Ishikawa (cell line): ENCODE measurements at regions not wholly inside any gene's neighbourhood (a gene's known extent, or its start where the extent isn't known, plus 50 kb on each side); places are given as distances from the start of the nearest gene placed in this dataset.

Experiments used
- CREB1 ChIP-seq: IDR thresholded peaks from 2 replicates; pipeline ENCODE4 v1.6.1; 2012; ENCODE audit warnings: low read depth
- EP300 ChIP-seq: IDR thresholded peaks from 2 replicates; pipeline ENCODE4 v1.6.1; 2012; ENCODE audit warnings: borderline replicate concordance
- FOXM1 ChIP-seq: IDR thresholded peaks from 2 replicates; pipeline ENCODE4 v1.6.1; 2012; ENCODE audit warnings: low read depth, borderline replicate concordance
- MAX ChIP-seq: IDR thresholded peaks from 2 replicates; pipeline ENCODE4 v1.6.1; 2012

- TF ChIP-seq CREB1: no peak
- no peak for TF ChIP-seq MAX
- no peak for TF ChIP-seq FOXM1
- no peak for TF ChIP-seq EP300
Measured at GRCh38 chr3:111333642-111334041, 208.4 kb upstream of the CD96 start.
